Mesendoderm (in vitro differentiated cells): ENCODE measurements at regions not wholly inside any gene's neighbourhood (a gene's known extent, or its start where the extent isn't known, plus 50 kb on each side); places are given as distances from the start of the nearest gene placed in this dataset.

Source experiments
- DNase-seq: peaks from one replicate; pipeline ENCODE4 v3.0.0; 2013
- H2AK5ac ChIP-seq: 2 replicates; pipeline ENCODE4 v1.6.1; 2013; ENCODE audit warnings: low read length, inconsistent platforms
- H2BK120ac ChIP-seq: 2 replicates; pipeline ENCODE4 v1.6.1; 2013; ENCODE audit warnings: low read depth, mild to moderate bottlenecking, low read length, moderate library complexity, mixed read lengths
- H2BK15ac ChIP-seq: replicated peaks from 2 replicates; pipeline ENCODE4 v1.6.1; 2013; ENCODE audit warnings: low read depth, mild to moderate bottlenecking, moderate library complexity
- H2BK5ac ChIP-seq: 2 replicates; pipeline ENCODE4 v1.6.1; 2013; ENCODE audit warnings: low read length, inconsistent platforms
- H3K18ac ChIP-seq: 2 replicates; pipeline ENCODE4 v1.6.1; 2013; ENCODE audit warnings: mild to moderate bottlenecking, low read length, mixed read lengths
- H3K23ac ChIP-seq: one replicate; pipeline ENCODE4 v1.6.1; 2013; ENCODE audit warnings: low read length
- H3K27ac ChIP-seq: 2 replicates; pipeline ENCODE4 v1.5.1; 2013; ENCODE audit warnings: low read depth, mild to moderate bottlenecking, inconsistent platforms, low read length, moderate library complexity
- H3K27me3 ChIP-seq: 2 replicates; pipeline ENCODE4 v1.6.1; 2013; ENCODE audit warnings: low read length, control low read depth, mild to moderate bottlenecking, inconsistent platforms; ENCODE audit not compliant: insufficient read depth, poor library complexity
- H3K36me3 ChIP-seq: 2 replicates; pipeline ENCODE4 v1.6.1; 2013; ENCODE audit warnings: low read length, inconsistent platforms; ENCODE audit not compliant: control insufficient read depth, insufficient read depth
- H3K4ac ChIP-seq: one replicate; pipeline ENCODE4 v1.6.1; 2013; ENCODE audit warnings: low read depth, mild to moderate bottlenecking, low read length, moderate library complexity
- H3K4me1 ChIP-seq: 2 replicates; pipeline ENCODE4 v1.6.1; 2013; ENCODE audit warnings: low read depth, low read length, inconsistent platforms; ENCODE audit not compliant: control insufficient read depth
- H3K4me2 ChIP-seq: 2 replicates; pipeline ENCODE4 v1.6.1; 2013; ENCODE audit warnings: low read length
- H3K4me3 ChIP-seq: 2 replicates; pipeline ENCODE4 v1.5.1; 2013; ENCODE audit warnings: mild to moderate bottlenecking, low read length
- H3K56ac ChIP-seq: one replicate; pipeline ENCODE4 v1.6.1; 2013; ENCODE audit warnings: low read length
- H3K79me1 ChIP-seq: 2 replicates; pipeline ENCODE4 v1.6.1; 2013; ENCODE audit warnings: low read length, inconsistent platforms
- H3K79me2 ChIP-seq: 2 replicates; pipeline ENCODE4 v1.6.1; 2013; ENCODE audit warnings: mild to moderate bottlenecking, low read length; ENCODE audit not compliant: control insufficient read depth, insufficient read depth
- H3K9ac ChIP-seq: 2 replicates; pipeline ENCODE4 v1.6.1; 2013; ENCODE audit warnings: low read length, inconsistent platforms
- H4K5ac ChIP-seq: one replicate; pipeline ENCODE4 v1.6.1; 2013; ENCODE audit warnings: low read length
- H4K8ac ChIP-seq: one replicate; pipeline ENCODE4 v1.6.1; 2013; ENCODE audit warnings: low read depth, mild to moderate bottlenecking, control low read depth, low read length, moderate library complexity
- WGBS: extraction: QIAGEN DNeasy Blood & Tissue Kit; methylation state at CpG from one replicate; pipeline ENCODE4 v1.1.7; 2013; ENCODE audit warnings: low lambda C conversion rate, missing lambda C conversion rate; ENCODE audit not compliant: insufficient coverage; ENCODE audit errors: extremely low coverage; 5-methylcytosine and 5-hydroxymethylcytosine counted together

GRCh38 chr4:110853242-110853641 is 230.4 kb upstream of the PITX2 start:
- Histone ChIP-seq H3K4me3 (no peak overlapping the region), H3K4me1 (no peaks in the 10 kb centered on the region), H2BK5ac (no peak overlapping the region), H3K79me2 (no peaks in the 10 kb centered on the region), H3K4me2 (no peak overlapping the region), H3K56ac (no peak overlapping the region), H2AK5ac (no peak overlapping the region), H3K4ac (no peak overlapping the region), H3K23ac (no peak overlapping the region), H4K8ac (no peak overlapping the region), H3K79me1 (no peaks in the 10 kb centered on the region), H3K18ac (no peak overlapping the region), H3K36me3 (no peaks in the 10 kb centered on the region), H3K27me3 (no peaks in the 10 kb centered on the region), H4K5ac (no peak overlapping the region), H3K9ac (no peak overlapping the region), H2BK15ac (no peak overlapping the region), H3K27ac (no peak overlapping the region), H2BK120ac (no peak overlapping the region)
- no peak for DNase-seq
- WGBS, result 100% methylated on average over 1 of the region's 5 CpGs

- no peaks in the 10 kb centered on the region for H3K36me3 ChIP-seq
- H3K18ac ChIP-seq, result no peak overlapping the region
- H3K27me3 ChIP-seq, result no peaks in the 10 kb centered on the region
- no CpG with 5 or more reads among the region's 6 CpGs for WGBS
- no peaks in the 10 kb centered on the region for H3K4me1 ChIP-seq
- H3K4me2 ChIP-seq, result no peak overlapping the region
- no peaks in the 10 kb centered on the region for H3K79me1 ChIP-seq
- no peak overlapping the region for H3K4me3 ChIP-seq
- H3K27ac ChIP-seq, result no peak overlapping the region
- H2AK5ac ChIP-seq, result no peak overlapping the region
- H4K8ac ChIP-seq, result no peak overlapping the region
- H3K4ac ChIP-seq, result no peak overlapping the region
- DNase-seq, result peak; percentile 42
- H3K23ac ChIP-seq, result no peak overlapping the region
- H2BK5ac ChIP-seq, result no peak overlapping the region
- H3K56ac ChIP-seq, result no peak overlapping the region
- no peak overlapping the region for H2BK120ac ChIP-seq
- H3K79me2 ChIP-seq, result no peaks in the 10 kb centered on the region
- H3K9ac ChIP-seq, result no peak overlapping the region
- H2BK15ac ChIP-seq, result no peak overlapping the region
- H4K5ac ChIP-seq, result no peak overlapping the region
Observed at GRCh38 chr4:110854021-110854678, 231.3 kb upstream of the PITX2 start.

GRCh38 chr4:110860125-110860524 is 237.2 kb upstream of the PITX2 start:
- H3K4me3 ChIP-seq, result no peak overlapping the region
- no peak overlapping the region for H2BK15ac ChIP-seq
- WGBS, result no CpG with 5 or more reads among the region's 6 CpGs
- H4K5ac ChIP-seq, result no peak overlapping the region
- DNase-seq, result no peak
- H3K36me3 ChIP-seq, result no peaks in the 10 kb centered on the region
- no peaks in the 10 kb centered on the region for H3K79me1 ChIP-seq
- H3K56ac ChIP-seq, result no peak overlapping the region
- H2BK5ac ChIP-seq, result no peak overlapping the region
- no peaks in the 10 kb centered on the region for H3K79me2 ChIP-seq
- H3K23ac ChIP-seq, result no peak overlapping the region
- H3K27me3 ChIP-seq, result no peaks in the 10 kb centered on the region
- H2AK5ac ChIP-seq, result no peak overlapping the region
- no peak overlapping the region for H2BK120ac ChIP-seq
- no peak overlapping the region for H3K9ac ChIP-seq
- no peaks in the 10 kb centered on the region for H3K4me1 ChIP-seq
- H4K8ac ChIP-seq, result no peak overlapping the region
- H3K4me2 ChIP-seq, result no peak overlapping the region
- H3K27ac ChIP-seq, result no peak overlapping the region
- no peak overlapping the region for H3K4ac ChIP-seq
- H3K18ac ChIP-seq, result no peak overlapping the region

- Histone ChIP-seq H4K8ac (no peak overlapping the region), H2AK5ac (no peak overlapping the region), H3K4me1 (no peaks in the 10 kb centered on the region), H3K27ac (no peak overlapping the region), H2BK120ac (no peak overlapping the region), H3K36me3 (no peaks in the 10 kb centered on the region), H3K18ac (no peak overlapping the region), H3K4me3 (no peak overlapping the region), H3K79me1 (no peaks in the 10 kb centered on the region), H3K27me3 (no peaks in the 10 kb centered on the region), H3K4ac (no peak overlapping the region), H3K23ac (no peak overlapping the region), H4K5ac (no peak overlapping the region), H3K79me2 (no peaks in the 10 kb centered on the region), H3K56ac (no peak overlapping the region), H2BK15ac (no peak overlapping the region), H3K4me2 (no peak overlapping the region), H3K9ac (no peak overlapping the region), H2BK5ac (no peak overlapping the region)
- no peak for DNase-seq
- WGBS, result no CpG with 5 or more reads among the region's 1 CpG
Observed at GRCh38 chr4:110860901-110861300, 238.0 kb upstream of the PITX2 start.

- no peak overlapping the region for H3K18ac ChIP-seq
- no peak overlapping the region for H2BK120ac ChIP-seq
- H3K9ac ChIP-seq, result no peak overlapping the region
- no peak overlapping the region for H4K8ac ChIP-seq
- no peak overlapping the region for H3K4me2 ChIP-seq
- H2AK5ac ChIP-seq, result no peak overlapping the region
- H3K79me2 ChIP-seq, result no peaks in the 10 kb centered on the region
- WGBS, result no CpG with 5 or more reads among the region's 1 CpG
- H2BK15ac ChIP-seq, result no peak overlapping the region
- DNase-seq, result no peak
- H3K27me3 ChIP-seq, result no peaks in the 10 kb centered on the region
- no peak overlapping the region for H3K4ac ChIP-seq
- H3K23ac ChIP-seq, result no peak overlapping the region
- no peaks in the 10 kb centered on the region for H3K79me1 ChIP-seq
- no peak overlapping the region for H2BK5ac ChIP-seq
- no peak overlapping the region for H3K56ac ChIP-seq
- no peaks in the 10 kb centered on the region for H3K36me3 ChIP-seq
- H4K5ac ChIP-seq, result no peak overlapping the region
- no peak overlapping the region for H3K27ac ChIP-seq
- no peak overlapping the region for H3K4me3 ChIP-seq
- no peaks in the 10 kb centered on the region for H3K4me1 ChIP-seq
Observed at GRCh38 chr4:110865611-110866259, 242.9 kb upstream of the PITX2 start.
